PC-9 (cell line): ENCODE measurements at regions not wholly inside any gene's neighbourhood (a gene's known extent, or its start where the extent isn't known, plus 50 kb on each side); places are given as distances from the start of the nearest gene placed in this dataset.

Source experiments
- EZH2 ChIP-seq: fragments of 200-600 bp; sonication (generic); IDR thresholded peaks from 2 replicates; pipeline ENCODE4 v1.8.0; 2017; ENCODE audit warnings: antibody characterized with exemption, low read depth
- TF ChIP-seq, protein P1 (sequence below): fragments of 200-600 bp; sonication (generic); conservative IDR thresholded peaks from 2 replicates; pipeline ENCODE4 v1.6.1; 2017; ENCODE audit warnings: mixed run types, antibody characterized with exemption, mild to moderate bottlenecking, moderate library complexity

DNA sequence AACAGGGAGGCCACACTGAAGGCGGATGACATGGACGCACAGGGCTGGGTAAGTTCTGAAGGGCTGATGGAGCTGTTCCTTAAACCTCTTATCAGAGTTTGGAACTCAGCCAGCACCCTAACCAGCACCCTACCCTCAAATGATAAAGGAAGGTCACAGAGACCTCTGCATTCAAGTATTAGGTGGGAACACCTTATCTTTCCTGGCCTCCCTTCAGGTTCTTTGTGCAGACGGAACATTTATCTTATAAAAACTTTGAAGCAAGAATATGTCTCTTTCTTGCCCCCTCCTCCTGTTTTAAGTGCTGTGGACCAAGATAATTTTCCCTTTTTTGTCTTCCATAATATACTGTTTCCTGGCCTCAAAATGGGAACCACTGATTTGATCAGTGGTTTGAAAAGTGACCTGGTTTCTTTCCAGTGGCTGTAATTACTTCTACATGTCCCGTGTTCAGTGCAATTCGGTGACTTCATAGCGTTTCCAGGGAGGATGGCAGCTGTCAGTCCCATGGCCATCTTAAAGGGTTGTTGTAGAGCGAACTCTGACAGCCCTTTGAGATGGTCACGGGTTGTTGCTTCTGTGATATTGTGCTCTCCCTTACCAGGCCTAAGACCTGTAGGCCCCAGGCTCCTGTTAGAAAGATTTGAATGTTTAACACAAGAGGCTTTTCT, 213.2 kb upstream of the MYLIP start:
- TF ChIP-seq, protein P1, sequence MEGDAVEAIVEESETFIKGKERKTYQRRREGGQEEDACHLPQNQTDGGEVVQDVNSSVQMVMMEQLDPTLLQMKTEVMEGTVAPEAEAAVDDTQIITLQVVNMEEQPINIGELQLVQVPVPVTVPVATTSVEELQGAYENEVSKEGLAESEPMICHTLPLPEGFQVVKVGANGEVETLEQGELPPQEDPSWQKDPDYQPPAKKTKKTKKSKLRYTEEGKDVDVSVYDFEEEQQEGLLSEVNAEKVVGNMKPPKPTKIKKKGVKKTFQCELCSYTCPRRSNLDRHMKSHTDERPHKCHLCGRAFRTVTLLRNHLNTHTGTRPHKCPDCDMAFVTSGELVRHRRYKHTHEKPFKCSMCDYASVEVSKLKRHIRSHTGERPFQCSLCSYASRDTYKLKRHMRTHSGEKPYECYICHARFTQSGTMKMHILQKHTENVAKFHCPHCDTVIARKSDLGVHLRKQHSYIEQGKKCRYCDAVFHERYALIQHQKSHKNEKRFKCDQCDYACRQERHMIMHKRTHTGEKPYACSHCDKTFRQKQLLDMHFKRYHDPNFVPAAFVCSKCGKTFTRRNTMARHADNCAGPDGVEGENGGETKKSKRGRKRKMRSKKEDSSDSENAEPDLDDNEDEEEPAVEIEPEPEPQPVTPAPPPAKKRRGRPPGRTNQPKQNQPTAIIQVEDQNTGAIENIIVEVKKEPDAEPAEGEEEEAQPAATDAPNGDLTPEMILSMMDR, result no peak
- no peak for TF ChIP-seq EZH2
